Inflammatory macrophage treated with lipopolysaccharide for 4 hours (primary cell): ENCODE measurements at regions not wholly inside any gene's neighbourhood (a gene's known extent, or its start where the extent isn't known, plus 50 kb on each side); places are given as distances from the start of the nearest gene placed in this dataset.

Source experiments
- DNase-seq: peaks from one replicate; pipeline ENCODE4 v3.0.0-alpha.2; 2020

GRCh38 chr11:42526426-42526825, 785.4 kb upstream of the API5 start:
- DNase-seq = no peak

DNA sequence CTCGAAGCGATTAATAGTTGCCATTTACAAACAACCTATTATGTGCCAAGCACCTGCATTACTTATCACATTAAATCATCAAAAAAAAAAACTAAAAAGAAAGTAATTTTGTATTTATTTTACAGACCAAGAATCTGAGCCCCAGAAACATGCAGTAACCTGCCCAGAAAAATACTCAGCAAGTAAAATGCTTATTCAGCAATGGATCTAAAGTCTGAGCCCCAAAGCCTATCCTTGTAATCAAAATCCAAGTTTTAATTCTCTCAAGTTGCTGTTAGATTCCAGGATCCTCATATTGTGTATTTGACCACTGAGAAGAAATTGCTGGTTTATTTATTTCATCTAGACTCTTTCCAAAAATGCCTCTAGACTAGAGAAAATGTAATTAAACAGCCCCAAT, 783.3 kb upstream of the API5 start:
- DNase-seq = no peak

GRCh38 chr11:42528911-42529310, 782.9 kb upstream of the API5 start:
- no peak for DNase-seq

- no peak for DNase-seq
Observed at GRCh38 chr11:42536611-42537360, 775.0 kb upstream of the API5 start.

- DNase-seq = no peak
Observed at GRCh38 chr11:42542336-42542735, 769.5 kb upstream of the API5 start.

DNA sequence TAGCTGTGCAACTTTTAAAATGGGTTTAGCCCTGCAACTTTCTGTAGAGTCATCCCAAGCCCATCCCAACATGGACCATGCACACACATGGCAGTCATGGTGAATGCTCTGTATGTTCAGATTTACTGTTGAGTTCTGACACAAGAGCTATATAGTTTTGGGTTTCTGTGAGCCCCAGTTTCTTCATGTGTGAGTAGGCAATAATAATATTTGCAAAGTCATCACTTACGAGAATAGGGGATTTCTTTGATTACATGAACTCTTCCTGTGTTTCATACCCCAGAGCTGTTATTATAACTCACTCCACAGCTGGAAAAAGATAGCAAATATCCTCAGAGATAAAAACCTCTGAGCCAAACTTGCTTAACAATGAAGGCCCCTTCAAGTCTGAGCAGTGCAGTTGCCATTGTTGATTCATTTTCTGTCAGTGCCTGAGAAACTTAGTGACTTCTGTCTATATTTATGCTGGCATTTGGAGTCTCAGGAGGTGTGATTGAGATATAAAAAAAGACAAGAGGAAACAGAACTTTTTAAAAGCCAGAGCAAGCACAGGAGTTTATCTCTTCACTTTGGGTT, 767.9 kb upstream of the API5 start:
- no peak for DNase-seq

DNA sequence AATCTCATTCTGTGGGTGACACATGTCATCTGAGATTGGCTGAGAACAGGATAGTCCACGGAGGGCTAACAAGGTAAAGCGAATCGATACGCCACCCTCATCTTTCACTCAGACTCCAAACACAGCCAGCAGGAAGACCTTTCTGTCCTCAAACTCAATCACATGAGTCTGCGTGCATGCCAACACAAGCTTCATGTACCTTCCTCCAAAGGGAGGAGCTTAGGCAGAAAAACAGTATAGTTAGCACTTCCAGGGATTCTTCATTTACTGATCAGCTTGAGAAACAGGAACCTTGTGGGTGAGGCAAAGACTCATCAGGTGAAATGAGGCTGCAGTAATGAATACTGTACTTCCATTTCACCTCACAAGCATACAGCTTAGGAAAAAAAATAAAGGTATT, 767.1 kb upstream of the API5 start:
- no peak for DNase-seq

DNA sequence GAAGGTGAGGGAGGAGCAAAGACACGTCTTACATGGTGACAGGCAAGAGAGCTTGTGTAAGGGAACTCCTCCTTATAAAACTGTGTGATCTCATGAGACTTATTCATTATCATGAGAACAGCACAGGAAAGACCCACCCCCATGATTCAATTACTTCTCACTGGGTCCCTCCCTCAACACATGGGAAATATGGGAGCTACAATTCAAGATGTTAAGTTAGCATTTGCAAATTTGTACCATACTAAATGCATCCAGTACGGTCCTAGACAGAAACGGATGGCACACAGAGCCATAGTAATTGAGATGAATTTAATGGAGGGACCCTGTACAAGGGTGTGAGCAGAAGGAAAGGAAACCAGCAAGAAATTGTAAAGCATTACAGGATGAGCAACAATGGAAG, 765.8 kb upstream of the API5 start:
- no peak for DNase-seq

DNA sequence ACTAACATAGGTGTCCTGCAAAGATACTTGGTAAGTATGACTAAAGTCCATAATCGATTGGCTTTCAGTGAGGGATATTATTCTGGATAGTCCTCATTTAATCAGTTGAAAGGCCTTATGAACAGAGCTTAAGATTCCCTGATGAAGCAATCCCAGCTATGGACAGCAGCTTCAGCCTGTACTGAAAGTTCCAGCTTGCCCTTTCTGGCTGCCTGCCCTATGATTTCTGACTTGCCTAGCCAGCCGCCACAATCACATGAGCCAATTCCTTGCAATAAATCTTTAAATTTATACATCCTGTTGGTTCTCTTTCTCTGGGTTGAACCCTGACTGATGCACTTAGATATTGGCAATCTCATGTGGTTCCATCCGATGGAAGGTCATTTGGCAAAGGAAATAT, 759.0 kb upstream of the API5 start:
- DNase-seq = no peak

DNA sequence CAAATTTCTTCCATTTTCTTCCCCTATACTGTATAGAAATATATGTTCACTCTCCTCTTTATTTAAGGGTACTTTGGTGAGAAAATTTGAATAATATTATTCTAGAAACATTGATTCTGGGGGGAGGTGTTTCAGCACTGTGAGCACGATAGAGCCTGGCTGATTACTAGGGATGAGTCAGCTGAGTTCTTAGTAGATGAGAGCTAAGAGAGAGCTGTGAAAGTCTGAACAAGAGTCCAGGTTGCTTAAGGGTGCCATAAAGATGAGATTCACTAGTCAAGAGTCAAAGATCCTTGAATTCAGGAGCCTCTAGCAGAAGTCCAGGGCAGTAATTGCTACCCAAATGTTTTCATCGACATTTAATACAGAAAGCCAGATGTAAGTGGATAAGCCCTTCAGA, 756.6 kb upstream of the API5 start:
- no peak for DNase-seq

GRCh38 chr11:42571131-42571877, 740.5 kb upstream of the API5 start:
- no peak for DNase-seq

DNA sequence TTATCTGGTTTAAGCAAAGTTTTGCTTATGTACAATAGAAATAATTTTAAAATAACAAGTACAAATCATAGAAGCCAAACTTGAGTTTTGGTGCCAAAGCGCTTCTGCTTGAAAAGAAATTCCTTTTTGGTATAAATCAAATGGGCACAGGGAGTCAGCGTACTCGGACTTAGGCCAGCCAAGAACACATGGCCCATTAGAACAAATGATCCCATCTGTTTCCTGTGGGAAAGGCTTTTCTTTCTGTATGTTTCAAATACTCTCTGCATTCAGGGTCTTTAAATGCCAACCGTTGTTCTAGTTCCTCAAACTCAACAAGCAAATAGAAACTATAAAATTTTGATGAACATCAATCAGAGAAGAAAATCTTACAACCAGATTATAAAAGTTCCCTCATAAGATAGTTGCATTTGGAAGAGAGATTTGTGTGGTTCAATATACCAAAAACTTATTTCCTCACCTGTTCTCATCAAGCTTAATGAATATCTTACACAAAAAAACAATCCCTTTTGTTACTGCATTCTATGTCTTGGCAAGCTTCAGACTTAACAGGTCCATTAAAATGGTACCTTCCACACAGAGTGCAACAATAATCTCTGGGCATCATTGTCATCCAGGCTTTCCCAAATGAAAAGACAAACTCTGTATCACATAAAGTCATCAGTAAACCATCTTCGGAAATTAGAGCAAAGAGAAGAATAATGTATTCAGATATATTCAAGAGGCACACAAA, 739.8 kb upstream of the API5 start:
- no peak for DNase-seq

DNA sequence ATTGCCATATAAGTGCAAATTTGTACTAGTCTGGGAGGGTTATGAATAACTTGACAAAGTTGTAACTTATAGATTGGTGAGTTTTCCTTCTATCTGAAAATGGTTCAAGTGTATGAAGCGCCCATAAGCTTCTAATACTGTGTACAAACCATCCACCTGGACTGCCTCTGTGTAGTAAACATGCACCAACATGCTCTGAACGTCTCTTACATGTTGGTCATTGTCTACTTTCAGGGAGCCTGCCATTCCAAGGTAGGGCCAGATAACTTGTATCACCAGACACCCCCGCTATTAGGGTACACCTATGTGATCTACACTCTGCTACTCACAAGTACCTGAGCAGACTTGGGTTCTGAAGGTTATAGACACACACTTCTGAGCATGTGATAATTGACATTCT, 735.5 kb upstream of the API5 start:
- DNase-seq = no peak

DNA sequence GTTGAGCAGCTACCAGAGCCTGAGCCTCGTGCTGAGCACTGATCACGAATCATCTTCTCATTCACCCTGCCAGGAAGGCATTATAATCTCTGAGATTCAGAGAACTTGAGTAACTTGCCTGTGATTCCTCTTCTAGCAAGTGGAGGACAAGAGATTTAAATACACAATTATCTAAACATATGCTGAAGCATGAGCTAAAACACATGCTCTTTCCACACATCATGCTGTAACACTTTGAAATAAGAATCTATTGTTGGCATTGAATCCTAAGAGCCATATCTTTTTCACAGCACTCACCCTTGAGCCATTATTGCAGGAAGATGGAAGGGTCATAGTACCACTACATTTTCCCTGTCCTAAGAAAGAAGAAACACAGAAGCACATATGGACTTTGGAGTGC, 722.5 kb upstream of the API5 start:
- no peak for DNase-seq

DNA sequence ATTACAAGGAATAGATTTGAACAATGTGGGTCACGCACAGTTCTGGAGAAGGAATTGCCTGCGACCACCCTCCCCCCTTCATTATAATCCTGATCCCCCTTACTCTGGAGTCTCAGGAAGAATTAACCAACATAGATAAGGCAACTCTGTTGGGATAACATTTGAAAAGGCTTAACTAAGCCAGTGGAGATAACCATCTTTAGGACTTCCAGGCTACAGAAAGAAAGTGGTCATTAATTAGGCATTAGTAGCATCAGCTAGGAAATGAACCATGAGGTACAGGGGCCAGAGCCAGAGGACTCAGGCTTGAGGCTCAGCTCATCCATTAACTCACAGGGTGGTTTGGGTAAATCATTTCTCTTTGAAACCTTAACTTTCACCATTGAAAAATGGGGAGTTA, 720.0 kb upstream of the API5 start:
- DNase-seq = no peak

GRCh38 chr11:42593441-42593840, 718.4 kb upstream of the API5 start:
- no peak for DNase-seq

DNA sequence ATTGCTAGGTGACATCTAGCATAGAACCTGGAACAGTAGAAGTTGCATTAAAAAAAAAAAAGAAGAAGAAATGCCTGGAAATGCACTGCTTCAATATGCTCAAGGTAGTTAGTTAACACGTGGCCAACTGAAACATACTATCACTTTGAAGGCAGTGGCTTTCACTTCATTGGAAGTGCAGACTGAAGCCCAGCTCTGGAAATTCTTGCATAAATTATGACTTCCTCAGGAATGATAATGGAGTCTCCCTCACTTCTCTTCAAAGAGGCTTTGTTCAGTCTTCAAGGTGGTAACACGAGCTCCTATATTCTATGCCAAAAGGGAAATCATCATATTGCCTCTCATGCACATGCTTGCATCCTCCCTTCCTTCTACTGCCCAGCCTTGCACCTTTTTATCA, 715.9 kb upstream of the API5 start:
- DNase-seq = no peak

GRCh38 chr11:42596576-42597145, 715.1 kb upstream of the API5 start:
- DNase-seq = no peak

DNA sequence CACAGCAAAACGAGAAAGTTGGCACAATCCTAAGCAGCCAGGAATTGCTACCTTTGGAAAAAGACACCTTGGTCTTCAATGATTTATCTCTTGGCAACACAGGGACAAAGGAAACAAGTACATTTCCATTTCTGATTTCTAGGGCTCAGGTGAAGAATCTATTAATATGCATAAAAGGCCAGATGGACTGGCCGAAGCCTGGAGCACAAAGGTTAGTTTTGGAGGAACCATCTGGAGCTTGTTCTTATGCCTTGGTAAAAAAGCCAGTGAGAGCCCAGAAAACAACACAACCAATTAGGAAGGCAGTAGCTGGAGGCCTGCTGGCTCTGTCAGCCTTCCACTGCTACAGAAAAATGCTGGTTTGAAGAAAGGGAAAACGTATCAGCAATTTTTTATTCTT, 713.5 kb upstream of the API5 start:
- no peak for DNase-seq

GRCh38 chr11:42620796-42621195, 691.0 kb upstream of the API5 start:
- no peak for DNase-seq

- no peak for DNase-seq
Observed at GRCh38 chr11:42625757-42626665, 685.8 kb upstream of the API5 start.

GRCh38 chr11:42631220-42631843, 680.5 kb upstream of the API5 start:
- no peak for DNase-seq
